ENCODE measurements at regions not wholly inside any gene's neighbourhood (a gene's known extent, or its start where the extent isn't known, plus 50 kb on each side); places are given as distances from the start of the nearest gene placed in this dataset.

DNA sequence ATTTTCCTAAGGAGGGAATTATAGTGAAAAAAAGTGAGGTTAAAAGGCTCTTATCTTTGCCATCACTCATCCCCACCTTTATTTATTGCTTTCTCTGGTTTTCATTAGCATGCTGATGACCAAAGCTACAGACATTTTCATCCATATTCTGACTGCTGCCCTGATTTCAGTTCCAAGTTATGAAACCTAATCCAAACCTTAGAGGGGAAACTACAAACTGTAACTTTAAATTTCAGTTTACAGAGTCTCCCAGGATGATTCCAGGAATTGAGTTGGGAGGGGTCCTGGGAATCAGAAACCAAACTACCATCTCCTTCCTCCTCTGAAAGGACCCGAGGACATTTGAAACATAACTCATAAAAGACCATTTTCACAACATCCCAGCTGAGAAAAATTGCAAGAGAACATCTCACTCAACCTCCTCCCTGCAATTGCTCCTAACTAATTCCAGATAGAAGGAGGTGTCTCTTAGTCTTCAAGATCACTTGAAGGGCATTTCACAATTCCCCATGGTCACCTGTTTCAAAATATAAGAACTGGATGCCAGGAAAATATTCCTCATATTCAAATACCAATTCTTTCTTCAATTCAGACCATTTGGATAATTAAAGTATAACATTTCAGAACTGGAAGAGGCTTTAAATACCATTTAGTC, 520.6 kb downstream of the TNS1 start:
- ChIA-PET POLR2A (no interaction called here), CTCF (no interaction called here)
- Mint-ChIP-seq H3K27ac (no peak overlapping the region), H3K4me3 (no peak overlapping the region), H3K9me3 (no peaks in the 10 kb centered on the region), H3K36me3 (no peaks in the 10 kb centered on the region), H3K4me1 (no peaks in the 10 kb centered on the region), H3K27me3 (no peaks in the 10 kb centered on the region)
- ATAC-seq (replicated peaks in 1 of 4) (no peak), DNase-seq (no peak)
- Histone ChIP-seq H3K9me3 (no peaks in the 10 kb centered on the region), H3K4me3 (ENCODE audit: control insufficient read depth in 1 of 2, extremely low read depth in 1 of 2, low read length in 1 of 2) (no peak overlapping the region), H3K4me1 (ENCODE audit: control insufficient read depth in 1 of 2, extremely low read depth in 1 of 2, insufficient read depth in 2 of 2, low read length in 2 of 2) (no peaks in the 10 kb centered on the region), H3K27ac (ENCODE audit: low read length) (no peak overlapping the region), H3K36me3 (ENCODE audit: control insufficient read depth in 2 of 2, extremely low read depth in 1 of 2, insufficient read depth in 1 of 2, low read length in 1 of 2) (no peaks in the 10 kb centered on the region), H3K27me3 (replicated peaks in 1 of 2; ENCODE audit: control insufficient read depth in 2 of 2, extremely low read depth in 1 of 2, insufficient read depth in 2 of 2, low read length in 1 of 2) (no peaks in the 10 kb centered on the region)
- WGBS (ENCODE audit: insufficient coverage), result no CpG with 5 or more reads among the region's 1 CpG

DNA sequence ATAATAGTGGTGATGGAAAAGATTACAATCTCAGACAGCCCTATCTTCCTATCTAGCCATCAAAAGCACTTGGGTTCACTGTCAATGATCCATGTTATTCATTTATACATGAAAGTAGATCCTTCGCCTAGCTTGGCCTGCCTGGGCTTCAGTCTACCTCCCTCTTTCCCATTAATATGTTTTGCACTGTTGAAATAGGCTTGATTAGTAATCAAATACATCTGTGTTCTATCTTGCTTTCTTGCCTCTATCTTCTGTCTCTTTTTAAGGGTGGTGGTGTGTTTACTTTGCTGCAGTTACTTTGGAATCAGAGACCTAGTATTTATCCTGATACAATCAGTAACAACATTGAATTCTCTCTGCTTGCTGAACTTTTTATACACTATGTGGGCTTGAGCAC, 521.2 kb downstream of the TNS1 start:
- Histone ChIP-seq H3K27me3 (replicated peaks in 1 of 2; ENCODE audit: control insufficient read depth in 2 of 2, extremely low read depth in 1 of 2, insufficient read depth in 2 of 2, low read length in 1 of 2) (no peaks in the 10 kb centered on the region), H3K27ac (ENCODE audit: low read length) (no peak overlapping the region), H3K36me3 (ENCODE audit: control insufficient read depth in 2 of 2, extremely low read depth in 1 of 2, insufficient read depth in 1 of 2, low read length in 1 of 2) (no peaks in the 10 kb centered on the region), H3K9me3 (no peaks in the 10 kb centered on the region), H3K4me1 (ENCODE audit: control insufficient read depth in 1 of 2, extremely low read depth in 1 of 2, insufficient read depth in 2 of 2, low read length in 2 of 2) (no peaks in the 10 kb centered on the region), H3K4me3 (ENCODE audit: control insufficient read depth in 1 of 2, extremely low read depth in 1 of 2, low read length in 1 of 2) (no peak overlapping the region)
- ATAC-seq (replicated peaks in 1 of 4) (no peak), DNase-seq (no peak)
- Mint-ChIP-seq H3K4me1 (no peaks in the 10 kb centered on the region), H3K36me3 (no peaks in the 10 kb centered on the region), H3K4me3 (no peak overlapping the region), H3K9me3 (no peaks in the 10 kb centered on the region), H3K27ac (no peak overlapping the region), H3K27me3 (no peaks in the 10 kb centered on the region)
- WGBS (ENCODE audit: insufficient coverage), result no CpG with 5 or more reads among the region's 1 CpG
- CTCF ChIA-PET, result no interaction called here
- POLR2A ChIA-PET, result no interaction called here

GRCh38 chr2:217479566-217479965, 523.2 kb downstream of the TNS1 start:
- ChIA-PET POLR2A (interaction anchor here in 1 of 2 donors (0.5 kb wide), 1 partner anchor 8 kb away, joined by 5 read pairs; no protein-coding TSS in a partner anchor), CTCF (no interaction called here)
- H3K4me3 ChIP-seq (ENCODE audit: control insufficient read depth in 1 of 2, extremely low read depth in 1 of 2, low read length in 1 of 2), result no peak overlapping the region
- no peak for ATAC-seq (replicated peaks in 1 of 4)
- Mint-ChIP-seq H3K36me3 (no peaks in the 10 kb centered on the region), H3K4me1 (no peaks in the 10 kb centered on the region), H3K27ac (no peak overlapping the region), H3K9me3 (no peaks in the 10 kb centered on the region), H3K27me3 (no peaks in the 10 kb centered on the region), H3K4me3 (no peak overlapping the region)
- no peaks in the 10 kb centered on the region for H3K9me3 ChIP-seq
- no peaks in the 10 kb centered on the region for H3K27me3 ChIP-seq (replicated peaks in 1 of 2; ENCODE audit: control insufficient read depth in 2 of 2, extremely low read depth in 1 of 2, insufficient read depth in 2 of 2, low read length in 1 of 2)
- H3K36me3 ChIP-seq (ENCODE audit: control insufficient read depth in 2 of 2, extremely low read depth in 1 of 2, insufficient read depth in 1 of 2, low read length in 1 of 2), result no peaks in the 10 kb centered on the region
- no peak overlapping the region for H3K27ac ChIP-seq (ENCODE audit: low read length)
- DNase-seq, result no peak
- H3K4me1 ChIP-seq (ENCODE audit: control insufficient read depth in 1 of 2, extremely low read depth in 1 of 2, insufficient read depth in 2 of 2, low read length in 2 of 2), result no peaks in the 10 kb centered on the region
- no CpG with 5 or more reads among the region's 4 CpGs for WGBS (ENCODE audit: insufficient coverage)

DNA sequence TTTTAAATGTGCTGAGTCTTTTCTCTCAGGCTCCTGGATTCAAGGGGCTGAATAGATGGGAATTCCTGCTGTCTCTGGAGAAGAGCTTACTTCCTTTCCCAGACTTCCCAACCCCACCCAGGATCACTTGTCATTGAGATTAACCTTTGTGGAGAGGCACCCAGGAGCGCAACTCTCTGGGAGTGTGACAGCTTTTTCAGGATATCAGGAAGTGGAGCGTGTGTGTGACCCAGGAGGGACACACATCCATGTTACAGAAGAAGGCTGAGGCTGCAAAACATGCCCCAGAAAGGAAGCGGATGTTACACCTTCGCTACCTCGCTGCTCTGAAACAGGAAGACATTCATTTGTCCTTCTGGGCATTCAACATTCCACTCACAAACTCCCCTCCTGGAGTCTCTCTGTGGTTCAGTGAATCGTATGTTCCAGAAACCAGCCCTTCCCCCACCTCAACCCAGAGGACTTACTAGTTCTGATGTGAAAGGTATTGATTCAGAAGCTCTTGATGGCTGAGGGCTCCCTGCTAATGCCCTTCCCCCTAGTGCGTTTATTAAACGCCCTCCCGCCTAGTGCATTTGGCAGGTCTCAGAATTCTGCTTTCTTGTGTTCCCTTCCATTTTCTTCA, 523.9 kb downstream of the TNS1 start:
- 100% methylated on average over 3 of the region's 9 CpGs for WGBS (ENCODE audit: insufficient coverage)
- H3K4me3 Mint-ChIP-seq, result no peak overlapping the region

DNA sequence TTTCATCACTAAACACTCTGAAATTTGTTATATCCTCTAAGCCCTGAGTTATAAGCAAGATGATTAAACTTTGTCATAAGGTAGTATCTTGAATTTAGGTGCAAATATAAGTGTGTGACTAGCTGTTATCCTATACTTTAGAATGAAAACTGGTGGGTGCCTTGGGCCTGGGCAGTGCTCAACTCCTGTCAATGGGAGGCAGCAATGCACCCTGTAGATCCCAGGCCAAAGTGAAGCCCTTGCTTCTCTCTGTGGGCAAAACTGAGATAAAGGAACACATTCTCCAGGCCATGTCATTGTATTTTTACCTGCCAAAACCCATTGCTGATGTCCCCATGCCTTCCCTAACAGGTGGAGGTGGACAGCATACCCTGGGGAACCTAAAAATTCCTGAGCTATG, 525.2 kb downstream of the TNS1 start:
- POLR2A ChIA-PET, result interaction anchor here in 1 of 2 donors (0.6 kb wide), 1 partner anchor 332 kb away, joined by 3 read pairs; no protein-coding TSS in a partner anchor
- peaks cover 0 to 5% of the 10 kb centered on the region in 2 donors for H3K27me3 Mint-ChIP-seq
- H3K4me3 Mint-ChIP-seq, result no peak overlapping the region
- CTCF ChIA-PET, result no interaction called here
- Histone ChIP-seq H3K36me3 (ENCODE audit: control insufficient read depth in 2 of 2, extremely low read depth in 1 of 2, insufficient read depth in 1 of 2, low read length in 1 of 2) (no peaks in the 10 kb centered on the region), H3K9me3 (no peaks in the 10 kb centered on the region), H3K27me3 (replicated peaks in 1 of 2; ENCODE audit: control insufficient read depth in 2 of 2, extremely low read depth in 1 of 2, insufficient read depth in 2 of 2, low read length in 1 of 2) (no peaks in the 10 kb centered on the region), H3K4me3 (ENCODE audit: control insufficient read depth in 1 of 2, extremely low read depth in 1 of 2, low read length in 1 of 2) (no peak overlapping the region), H3K4me1 (ENCODE audit: control insufficient read depth in 1 of 2, extremely low read depth in 1 of 2, insufficient read depth in 2 of 2, low read length in 2 of 2) (no peaks in the 10 kb centered on the region), H3K27ac (ENCODE audit: low read length) (no peak overlapping the region)
- no peaks in the 10 kb centered on the region for H3K4me1 Mint-ChIP-seq
- no peak for ATAC-seq (replicated peaks in 1 of 4)
- H3K36me3 Mint-ChIP-seq, result peaks cover 5% of the 10 kb centered on the region
- H3K27ac Mint-ChIP-seq, result no peak overlapping the region
- DNase-seq, result no peak
- no peaks in the 10 kb centered on the region for H3K9me3 Mint-ChIP-seq

More for the DNA sequence above, 523.9 kb downstream of the TNS1 start:
- DNase-seq (no peak), ATAC-seq (replicated peaks in 1 of 4) (no peak)
- Mint-ChIP-seq H3K4me1 (no peaks in the 10 kb centered on the region), H3K27me3 (no peaks in the 10 kb centered on the region), H3K27ac (no peak overlapping the region), H3K36me3 (peaks cover 2% of the 10 kb centered on the region), H3K9me3 (no peaks in the 10 kb centered on the region)
- H3K4me3 ChIP-seq (ENCODE audit: control insufficient read depth in 1 of 2, extremely low read depth in 1 of 2, low read length in 1 of 2), result no peak overlapping the region
- ChIA-PET CTCF (no interaction called here), POLR2A (interaction anchor here in 1 of 2 donors (0.5 kb wide), 1 partner anchor 9 kb away, joined by 5 read pairs; no protein-coding TSS in a partner anchor)
- no peaks in the 10 kb centered on the region for H3K9me3 ChIP-seq
- no peak overlapping the region for H3K27ac ChIP-seq (ENCODE audit: low read length)
- no peaks in the 10 kb centered on the region for H3K4me1 ChIP-seq (ENCODE audit: control insufficient read depth in 1 of 2, extremely low read depth in 1 of 2, insufficient read depth in 2 of 2, low read length in 2 of 2)
- no peaks in the 10 kb centered on the region for H3K27me3 ChIP-seq (replicated peaks in 1 of 2; ENCODE audit: control insufficient read depth in 2 of 2, extremely low read depth in 1 of 2, insufficient read depth in 2 of 2, low read length in 1 of 2)
- H3K36me3 ChIP-seq (ENCODE audit: control insufficient read depth in 2 of 2, extremely low read depth in 1 of 2, insufficient read depth in 1 of 2, low read length in 1 of 2), result no peaks in the 10 kb centered on the region

- no peak for ATAC-seq (replicated peaks in 1 of 4)
- H3K27me3 ChIP-seq (replicated peaks in 1 of 2; ENCODE audit: control insufficient read depth in 2 of 2, extremely low read depth in 1 of 2, insufficient read depth in 2 of 2, low read length in 1 of 2), result no peaks in the 10 kb centered on the region
- CTCF ChIA-PET, result no interaction called here
Observed at GRCh38 chr2:217475791-217476190, 527.0 kb downstream of the TNS1 start.

More at GRCh38 chr2:217475791-217476190, 527.0 kb downstream of the TNS1 start:
- H3K27ac Mint-ChIP-seq, result no peak overlapping the region
- H3K36me3 Mint-ChIP-seq, result peaks cover 5% of the 10 kb centered on the region
- no peak for DNase-seq
- no peaks in the 10 kb centered on the region for H3K36me3 ChIP-seq (ENCODE audit: control insufficient read depth in 2 of 2, extremely low read depth in 1 of 2, insufficient read depth in 1 of 2, low read length in 1 of 2)
- H3K27me3 Mint-ChIP-seq, result peaks cover 0 to 5% of the 10 kb centered on the region in 2 donors
- no peak overlapping the region for H3K4me3 Mint-ChIP-seq
- H3K27ac ChIP-seq (ENCODE audit: low read length), result no peak overlapping the region
- no peaks in the 10 kb centered on the region for H3K4me1 Mint-ChIP-seq
- no peaks in the 10 kb centered on the region for H3K9me3 ChIP-seq
- H3K4me3 ChIP-seq (ENCODE audit: control insufficient read depth in 1 of 2, extremely low read depth in 1 of 2, low read length in 1 of 2), result no peak overlapping the region
- no peaks in the 10 kb centered on the region for H3K9me3 Mint-ChIP-seq
- H3K4me1 ChIP-seq (ENCODE audit: control insufficient read depth in 1 of 2, extremely low read depth in 1 of 2, insufficient read depth in 2 of 2, low read length in 2 of 2), result no peaks in the 10 kb centered on the region
- WGBS (ENCODE audit: insufficient coverage), result 90% methylated on average over 3 of the region's 4 CpGs
- POLR2A ChIA-PET, result no interaction called here
